ENCODE measurements at regions not wholly inside any gene's neighbourhood (a gene's known extent, or its start where the extent isn't known, plus 50 kb on each side); places are given as distances from the start of the nearest gene placed in this dataset.

DNA sequence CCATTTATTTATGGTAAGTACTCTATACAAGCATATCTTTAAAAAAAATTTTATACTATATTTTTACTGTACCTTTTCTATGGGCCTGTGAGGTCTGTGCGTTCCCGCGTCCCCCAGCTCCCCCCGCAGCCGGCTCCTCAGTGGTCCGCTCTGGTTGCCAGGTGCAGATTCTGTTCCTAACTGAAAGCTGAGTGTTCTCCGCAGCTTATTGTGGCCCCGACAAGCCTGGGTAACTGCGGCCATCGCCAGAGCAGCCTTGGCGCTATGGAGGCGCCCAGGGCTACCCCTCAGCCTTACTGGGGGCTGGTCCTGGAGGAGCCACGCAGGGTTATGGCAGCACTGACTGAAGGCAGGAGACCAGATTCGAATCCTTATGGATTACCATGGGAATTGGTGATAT is 896.8 kb downstream of the PCDH17 start:
- H3K4me3 ChIP-seq (ENCODE audit: low read length) = no peak overlapping the region
- no peak for DNase-seq (ENCODE audit: low read depth)
- TF ChIP-seq, protein P1, sequence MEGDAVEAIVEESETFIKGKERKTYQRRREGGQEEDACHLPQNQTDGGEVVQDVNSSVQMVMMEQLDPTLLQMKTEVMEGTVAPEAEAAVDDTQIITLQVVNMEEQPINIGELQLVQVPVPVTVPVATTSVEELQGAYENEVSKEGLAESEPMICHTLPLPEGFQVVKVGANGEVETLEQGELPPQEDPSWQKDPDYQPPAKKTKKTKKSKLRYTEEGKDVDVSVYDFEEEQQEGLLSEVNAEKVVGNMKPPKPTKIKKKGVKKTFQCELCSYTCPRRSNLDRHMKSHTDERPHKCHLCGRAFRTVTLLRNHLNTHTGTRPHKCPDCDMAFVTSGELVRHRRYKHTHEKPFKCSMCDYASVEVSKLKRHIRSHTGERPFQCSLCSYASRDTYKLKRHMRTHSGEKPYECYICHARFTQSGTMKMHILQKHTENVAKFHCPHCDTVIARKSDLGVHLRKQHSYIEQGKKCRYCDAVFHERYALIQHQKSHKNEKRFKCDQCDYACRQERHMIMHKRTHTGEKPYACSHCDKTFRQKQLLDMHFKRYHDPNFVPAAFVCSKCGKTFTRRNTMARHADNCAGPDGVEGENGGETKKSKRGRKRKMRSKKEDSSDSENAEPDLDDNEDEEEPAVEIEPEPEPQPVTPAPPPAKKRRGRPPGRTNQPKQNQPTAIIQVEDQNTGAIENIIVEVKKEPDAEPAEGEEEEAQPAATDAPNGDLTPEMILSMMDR (conservative IDR thresholded peaks at IDR 0.05; ENCODE audit: low read depth, low read length) = no peak

DNA sequence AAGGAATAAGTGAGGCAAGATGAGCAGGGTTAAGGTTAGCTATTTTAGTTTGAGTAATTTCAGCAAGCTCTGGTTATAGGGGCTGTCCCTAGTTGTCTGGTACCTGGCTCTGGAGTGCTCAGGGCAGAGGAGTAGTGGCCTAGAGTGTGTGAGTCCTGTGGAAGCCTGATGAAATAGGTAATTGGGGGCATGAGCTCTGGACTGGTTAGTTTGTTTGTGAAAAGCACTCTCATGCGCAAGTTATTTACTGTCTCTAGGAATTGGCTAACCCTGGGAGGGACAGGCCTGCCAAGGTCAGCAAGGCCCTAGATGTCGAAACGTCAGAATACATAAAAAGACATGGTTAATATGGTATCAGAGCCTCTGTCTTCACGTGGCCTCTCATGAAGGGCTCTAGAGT is 900.1 kb downstream of the PCDH17 start:
- DNase-seq (ENCODE audit: low read depth) = no peak
- TF ChIP-seq, protein P1 (conservative IDR thresholded peaks at IDR 0.05; ENCODE audit: low read depth, low read length) = no peak
- H3K4me3 ChIP-seq (ENCODE audit: low read length) = no peak overlapping the region

DNA sequence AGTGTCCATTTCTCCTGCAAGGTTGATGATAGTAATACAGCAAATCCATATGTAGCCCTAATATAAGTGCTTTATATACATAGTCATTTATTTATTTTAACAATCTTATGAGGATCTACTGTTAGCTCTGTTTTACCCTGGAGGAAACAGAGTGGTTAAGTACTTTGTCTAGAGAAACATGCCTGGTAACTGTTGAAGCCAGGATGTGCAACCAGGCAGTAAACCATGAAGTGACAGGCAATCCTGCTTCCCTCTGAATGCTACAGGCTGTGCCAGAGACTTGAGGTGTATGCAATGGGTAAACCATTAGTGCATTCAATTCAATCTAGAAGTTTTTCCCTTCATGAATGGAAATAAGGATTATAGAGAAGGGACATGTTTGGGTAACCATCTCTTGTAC is 911.0 kb downstream of the PCDH17 start:
- no peak overlapping the region for H3K4me3 ChIP-seq (ENCODE audit: low read length)
- TF ChIP-seq, protein P1 (conservative IDR thresholded peaks at IDR 0.05; ENCODE audit: low read depth, low read length) = no peak
- DNase-seq (ENCODE audit: low read depth) = no peak

DNA sequence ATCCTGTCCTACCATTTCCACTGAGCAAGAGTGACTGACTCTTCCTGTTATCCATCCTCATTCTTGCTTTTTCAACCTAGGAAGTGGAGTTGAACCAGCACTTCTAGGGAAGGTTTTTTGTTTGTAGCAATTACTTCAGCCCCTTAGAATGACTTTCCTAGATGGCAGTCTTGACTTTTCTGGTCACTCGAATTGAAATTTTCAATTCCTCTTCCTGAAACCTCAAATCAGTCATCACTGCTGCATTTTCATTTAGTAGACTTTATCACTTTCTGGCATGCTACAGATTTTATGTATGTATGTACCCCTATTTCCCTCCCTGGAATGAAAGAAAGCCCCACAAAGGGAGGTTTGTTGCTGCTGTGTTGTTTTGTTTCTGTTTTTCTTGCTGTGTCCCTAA is 915.9 kb downstream of the PCDH17 start:
- TF ChIP-seq, protein P1 (conservative IDR thresholded peaks at IDR 0.05; ENCODE audit: low read depth, low read length) = no peak
- DNase-seq (ENCODE audit: low read depth) = no peak
- H3K4me3 ChIP-seq (ENCODE audit: low read length) = no peak overlapping the region

DNA sequence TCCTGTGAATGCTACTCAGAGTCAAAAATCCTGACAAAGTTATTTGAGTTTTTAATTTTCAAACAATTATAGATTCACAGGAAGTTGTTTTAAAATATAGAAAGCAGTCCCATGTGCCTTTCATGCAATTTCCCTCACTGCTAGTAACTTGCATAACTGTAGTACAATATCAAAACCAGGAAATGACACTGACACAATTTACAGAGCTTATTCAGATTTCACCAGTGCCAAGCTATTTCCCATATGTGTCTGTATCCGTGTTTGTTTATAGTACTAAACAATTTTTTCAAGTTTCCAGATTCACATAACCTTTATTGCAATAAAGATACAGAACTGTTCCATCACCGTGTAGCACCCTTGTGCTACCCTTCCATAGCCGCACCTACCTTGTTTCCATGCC is 934.6 kb downstream of the PCDH17 start:
- DNase-seq (ENCODE audit: low read depth) = no peak

DNA sequence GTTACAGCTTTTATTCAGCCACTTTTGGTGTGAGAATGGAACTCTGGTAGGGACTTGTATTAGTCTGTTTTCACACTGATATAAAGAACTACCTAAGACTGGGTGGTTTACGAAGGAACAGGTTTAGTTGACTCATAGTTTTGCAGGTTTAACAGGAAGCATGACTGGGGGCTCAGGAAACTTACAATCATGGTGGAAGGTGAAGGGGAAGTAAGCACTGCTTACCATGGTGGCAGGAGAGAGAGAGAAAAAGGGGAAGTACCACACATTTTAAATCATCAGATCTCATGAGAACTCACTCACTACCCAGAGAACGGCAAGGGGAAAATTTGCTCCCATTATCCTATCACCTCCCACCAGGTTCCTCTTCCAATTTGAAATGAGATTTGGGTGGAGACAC is 942.2 kb downstream of the PCDH17 start:
- TF ChIP-seq, protein P1 (conservative IDR thresholded peaks at IDR 0.05; ENCODE audit: low read depth, low read length) = no peak
- no peak for DNase-seq (ENCODE audit: low read depth)
- H3K4me3 ChIP-seq (ENCODE audit: low read length) = no peak overlapping the region

More for the DNA sequence above, 934.6 kb downstream of the PCDH17 start:
- no peak overlapping the region for H3K4me3 ChIP-seq (ENCODE audit: low read length)
- TF ChIP-seq, protein P1 (conservative IDR thresholded peaks at IDR 0.05; ENCODE audit: low read depth, low read length) = no peak

DNA sequence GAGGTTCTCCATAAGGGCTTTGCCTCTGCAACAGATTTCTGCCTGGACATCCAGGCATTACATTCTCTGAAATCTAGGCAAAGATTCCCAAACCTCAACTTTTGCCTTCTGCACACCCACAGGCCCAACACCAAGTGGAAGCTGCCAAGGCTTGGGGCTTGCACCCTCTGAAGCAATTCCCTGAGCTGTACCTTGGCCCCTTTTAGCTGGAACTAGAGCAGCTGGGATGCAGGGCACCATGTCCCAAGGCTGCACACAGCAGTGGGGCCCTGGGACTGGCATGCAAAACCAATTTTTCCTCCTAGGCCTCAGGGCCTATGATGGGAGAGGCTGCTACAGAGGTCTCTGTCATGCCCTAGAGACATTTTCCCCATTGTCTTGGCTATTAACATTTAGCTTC is 943.2 kb downstream of the PCDH17 start:
- H3K4me3 ChIP-seq (ENCODE audit: low read length) = no peak overlapping the region
- DNase-seq (ENCODE audit: low read depth) = no peak
- TF ChIP-seq, protein P1 (conservative IDR thresholded peaks at IDR 0.05; ENCODE audit: low read depth, low read length) = no peak
